HAP-1 (cell line): ENCODE measurements at regions not wholly inside any gene's neighbourhood (a gene's known extent, or its start where the extent isn't known, plus 50 kb on each side); places are given as distances from the start of the nearest gene placed in this dataset.

Experiments
- DNase-seq, 2 experiments: peaks; one replicate each; pipeline ENCODE4 v3.0.0-alpha.2; 2016 to 2020; ENCODE audit warnings: low spot score in 2 of 2
- H3K27me3 ChIP-seq: fragments of 250-450 bp; sonication (Bioruptor Pico); 2 replicates; pipeline ENCODE4 v1.5.1; 2020; ENCODE audit warnings: low read depth, mild to moderate bottlenecking, moderate library complexity
- H3K36me3 ChIP-seq: fragments of 250-450 bp; sonication (Bioruptor Pico); replicated peaks from 2 replicates; pipeline ENCODE4 v1.5.1; 2020; ENCODE audit warnings: mild to moderate bottlenecking
- H3K4me1 ChIP-seq: fragments of 250-450 bp; sonication (Bioruptor Pico); 2 replicates; pipeline ENCODE4 v1.5.1; 2020; ENCODE audit warnings: mild to moderate bottlenecking
- H3K4me3 ChIP-seq: fragments of 250-450 bp; sonication (Bioruptor Pico); 2 replicates; pipeline ENCODE4 v1.5.1; 2020; ENCODE audit warnings: mild to moderate bottlenecking, moderate library complexity
- H3K9me3 ChIP-seq: fragments of 250-450 bp; sonication (Bioruptor Pico); 2 replicates; pipeline ENCODE4 v1.5.1; 2020; ENCODE audit warnings: mild to moderate bottlenecking, moderate library complexity
- in situ Hi-C: fragments of 300-500 bp; cut with MboI; formaldehyde crosslinking; loops from 3 replicates; pipeline ENCODE4 v1.14.3; 2020; ENCODE audit warnings: low sequenced_read_pairs, inconsistent platforms, mixed read lengths

DNA sequence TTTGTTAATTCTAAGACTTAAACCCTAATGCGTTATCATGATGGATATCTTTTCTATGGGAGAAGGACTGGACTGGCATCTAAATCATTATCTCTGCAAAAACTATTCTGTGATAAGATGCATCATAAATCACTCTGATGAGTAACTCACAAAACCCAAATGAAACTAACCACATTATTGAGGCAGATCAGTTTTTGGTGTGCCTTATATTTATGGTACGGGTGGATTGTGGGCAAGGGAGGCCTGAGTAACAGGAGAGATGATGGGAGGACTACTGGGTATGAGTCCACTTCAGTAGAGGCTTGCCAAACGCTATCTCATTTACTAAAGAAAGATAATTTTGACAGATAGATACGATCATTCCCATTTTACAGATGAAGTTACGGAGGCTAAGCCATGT lies 66.4 kb upstream of the GUCY1A1 start:
- Histone ChIP-seq H3K9me3 (no peaks in the 10 kb centered on the region), H3K36me3 (no peaks in the 10 kb centered on the region), H3K4me1 (no peaks in the 10 kb centered on the region), H3K27me3 (no peaks in the 10 kb centered on the region; the same call in 1 of the 2 replicates), H3K4me3 (no peak overlapping the region)
- in situ Hi-C loops: no loop called here
- no peak for DNase-seq

DNA sequence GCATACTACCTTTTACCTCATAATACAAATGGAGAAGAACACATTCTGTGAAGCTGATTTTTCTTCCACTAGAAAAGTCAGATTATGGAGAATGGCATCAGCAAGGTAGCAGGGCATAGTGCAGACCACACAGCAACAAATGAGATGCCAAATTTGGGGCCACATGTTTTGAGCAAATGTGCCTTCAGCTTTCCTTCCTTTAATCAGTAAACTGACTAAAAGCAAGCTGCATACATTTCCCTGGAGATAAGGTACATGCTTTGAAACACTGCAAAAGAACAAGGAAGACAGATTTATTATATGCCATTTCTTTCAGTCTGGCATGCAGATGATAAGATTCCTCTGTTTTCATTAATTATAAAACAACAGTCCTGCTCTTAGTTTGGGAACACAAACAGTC lies 67.1 kb upstream of the GUCY1A1 start:
- no peaks in the 10 kb centered on the region for H3K4me1 ChIP-seq
- H3K27me3 ChIP-seq: no peaks in the 10 kb centered on the region; the same call in 1 of the 2 replicates
- no peaks in the 10 kb centered on the region for H3K9me3 ChIP-seq
- no peaks in the 10 kb centered on the region for H3K36me3 ChIP-seq
- no peak overlapping the region for H3K4me3 ChIP-seq
- no peak for DNase-seq
- in situ Hi-C loops: no loop called here

DNA sequence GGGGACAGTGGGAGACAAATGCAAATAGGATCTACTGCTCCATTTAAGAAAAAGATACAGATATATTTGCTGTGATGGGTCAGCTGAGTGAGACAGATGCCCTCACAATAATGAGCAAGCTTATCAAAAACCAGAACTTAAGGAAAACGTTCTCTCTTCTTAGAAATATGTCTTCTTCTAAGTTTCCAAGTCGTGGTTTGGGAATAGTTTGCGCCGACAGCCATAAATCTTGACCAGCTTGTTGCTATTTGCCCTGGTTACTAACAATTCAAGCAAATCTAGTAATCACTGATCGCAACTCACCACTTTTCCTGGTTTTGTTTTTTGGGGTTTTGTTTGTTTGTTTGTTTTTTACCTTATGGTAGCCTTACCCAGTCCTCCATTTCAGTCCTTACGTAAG lies 67.6 kb upstream of the GUCY1A1 start:
- in situ Hi-C loops: no loop called here
- H3K4me1 ChIP-seq: no peaks in the 10 kb centered on the region

DNA sequence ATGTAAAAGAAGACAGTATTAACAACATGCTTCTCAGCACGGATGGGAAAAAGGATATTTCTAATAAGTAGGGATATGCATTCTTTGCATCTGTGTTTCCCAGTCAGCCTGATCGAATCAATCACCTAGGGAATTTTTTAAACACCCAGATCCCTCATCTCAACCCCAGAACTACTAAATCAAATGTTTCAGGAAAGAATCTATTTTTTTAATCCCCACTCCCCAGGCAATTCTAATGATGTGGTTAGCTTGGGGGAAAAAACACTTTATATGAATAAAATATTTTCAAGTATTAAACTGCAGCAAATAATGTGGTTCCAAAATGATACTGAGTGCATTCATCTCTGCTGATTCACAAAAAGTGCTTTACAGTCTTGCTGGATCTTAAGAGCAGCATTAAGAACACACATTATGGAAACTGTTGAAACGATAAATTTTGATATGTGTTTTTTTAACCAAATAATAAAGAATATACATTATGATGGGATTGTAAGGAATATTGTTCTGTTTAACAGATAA lies 68.7 kb upstream of the GUCY1A1 start:
- Histone ChIP-seq H3K36me3 (no peaks in the 10 kb centered on the region), H3K4me1 (no peaks in the 10 kb centered on the region), H3K9me3 (no peaks in the 10 kb centered on the region), H3K4me3 (no peak overlapping the region), H3K27me3 (no peaks in the 10 kb centered on the region; the same call in 1 of the 2 replicates)
- DNase-seq: no peak
- in situ Hi-C loops: no loop called here

More for the DNA sequence above, 67.6 kb upstream of the GUCY1A1 start:
- no peak for DNase-seq
- H3K36me3 ChIP-seq: no peaks in the 10 kb centered on the region
- no peak overlapping the region for H3K4me3 ChIP-seq
- no peaks in the 10 kb centered on the region for H3K9me3 ChIP-seq
- H3K27me3 ChIP-seq: no peaks in the 10 kb centered on the region; the same call in 1 of the 2 replicates

DNA sequence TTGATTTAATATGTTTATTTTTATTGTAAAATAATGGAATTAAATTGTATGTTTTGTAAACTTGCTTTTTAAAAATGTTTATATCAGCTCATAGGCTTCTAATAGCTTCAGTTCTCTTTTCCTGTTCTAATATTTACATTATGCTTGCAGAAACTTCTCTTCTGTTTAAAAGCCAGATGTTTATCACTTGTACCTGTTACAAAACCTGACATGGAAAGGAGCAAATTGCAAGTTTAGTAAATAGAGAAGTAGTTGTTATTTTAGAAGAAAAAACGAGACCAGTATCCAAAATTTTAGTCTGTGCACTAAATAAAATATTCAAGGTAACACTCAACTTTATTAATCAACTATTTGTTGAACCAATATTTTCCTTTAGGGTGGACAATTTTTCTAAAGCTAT lies 69.4 kb upstream of the GUCY1A1 start:
- Histone ChIP-seq H3K27me3 (no peaks in the 10 kb centered on the region; the same call in 1 of the 2 replicates), H3K36me3 (no peaks in the 10 kb centered on the region), H3K4me3 (no peak overlapping the region), H3K9me3 (no peaks in the 10 kb centered on the region), H3K4me1 (no peaks in the 10 kb centered on the region)
- in situ Hi-C loops: no loop called here
- no peak for DNase-seq

DNA sequence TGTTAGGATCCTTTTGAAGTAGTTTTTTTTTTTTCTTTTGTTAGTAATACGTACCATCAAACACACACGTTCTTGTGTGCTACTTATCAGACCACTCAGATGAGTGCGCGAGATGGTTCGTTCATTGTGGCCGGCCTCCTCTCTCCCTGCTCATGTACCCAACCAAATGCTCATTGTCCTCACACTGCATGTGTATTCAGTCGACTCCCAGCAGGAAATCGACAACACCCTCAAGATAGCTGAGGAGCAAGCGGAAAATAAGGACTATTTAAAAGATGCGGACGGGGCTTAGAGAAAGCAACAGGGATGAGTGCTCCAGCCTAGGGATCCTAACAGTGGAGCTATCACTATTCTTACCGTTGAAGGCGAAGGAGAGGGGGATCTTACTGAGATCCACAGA lies 72.9 kb upstream of the GUCY1A1 start:
- no peak overlapping the region for H3K4me3 ChIP-seq
- H3K36me3 ChIP-seq: no peaks in the 10 kb centered on the region
- H3K9me3 ChIP-seq: no peaks in the 10 kb centered on the region
- no peaks in the 10 kb centered on the region; the same call in 1 of the 2 replicates for H3K4me1 ChIP-seq
- no peak for DNase-seq
- in situ Hi-C loops: no loop called here
- H3K27me3 ChIP-seq: no peaks in the 10 kb centered on the region; the same call in 1 of the 2 replicates

DNA sequence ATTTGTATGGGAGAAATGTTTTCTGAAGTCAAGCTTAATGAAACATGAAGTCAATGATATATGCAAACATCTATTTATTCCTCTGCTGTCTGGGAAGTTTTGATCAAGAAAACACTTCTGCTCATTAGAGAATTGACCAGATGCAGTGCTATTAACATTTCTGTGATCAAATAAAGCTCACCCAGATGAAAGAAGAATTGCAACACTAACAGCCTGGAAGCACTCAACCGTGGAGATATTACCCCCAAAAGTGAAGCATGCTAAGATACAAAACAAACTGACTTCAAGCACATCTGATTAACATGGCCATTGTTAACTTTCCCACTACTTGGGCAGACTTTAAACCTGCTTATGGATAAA lies 73.7 kb upstream of the GUCY1A1 start:
- H3K27me3 ChIP-seq: no peaks in the 10 kb centered on the region; the same call in 1 of the 2 replicates
- no peaks in the 10 kb centered on the region for H3K36me3 ChIP-seq
- no peak for DNase-seq
- H3K4me3 ChIP-seq: no peak overlapping the region
- no peaks in the 10 kb centered on the region; the same call in 1 of the 2 replicates for H3K4me1 ChIP-seq
- in situ Hi-C loops: no loop called here
- no peaks in the 10 kb centered on the region for H3K9me3 ChIP-seq

DNA sequence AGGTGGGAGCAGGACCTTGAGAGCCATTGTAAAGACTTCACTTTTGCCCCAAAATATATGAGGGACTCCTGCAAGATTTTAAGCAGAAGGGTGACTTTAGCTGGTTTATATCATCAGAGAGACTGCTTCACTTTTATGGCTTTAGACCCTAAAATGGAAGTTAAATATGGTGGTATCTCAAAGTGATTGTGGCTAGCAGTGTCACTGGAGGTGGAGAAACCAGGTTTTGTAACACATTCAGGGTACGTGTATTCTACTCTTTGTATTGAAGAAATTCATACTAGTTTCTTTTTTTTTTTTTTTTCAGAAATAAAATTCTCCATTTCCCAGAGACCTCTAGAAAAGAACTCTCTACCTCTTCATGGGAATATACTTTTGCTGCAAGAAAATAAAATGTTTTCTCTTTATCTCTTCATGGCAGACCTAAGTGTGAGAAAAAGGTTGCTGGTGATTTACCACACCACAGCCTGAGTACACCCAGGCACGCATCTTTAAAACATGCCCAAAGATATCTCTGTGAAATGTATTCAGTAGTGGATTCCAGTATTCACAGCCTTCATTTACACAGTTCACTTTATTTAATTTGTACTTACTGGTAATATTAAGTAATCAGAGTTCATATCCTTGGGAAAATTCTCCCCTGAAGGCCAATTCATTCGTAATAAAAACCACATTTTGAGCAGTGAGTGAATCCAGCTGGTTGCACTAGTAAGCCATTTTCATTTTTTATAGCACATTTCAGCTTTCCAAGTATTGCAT lies 74.3 kb upstream of the GUCY1A1 start:
- Histone ChIP-seq H3K4me1 (no peaks in the 10 kb centered on the region; the same call in 1 of the 2 replicates), H3K4me3 (no peak overlapping the region), H3K36me3 (no peaks in the 10 kb centered on the region), H3K9me3 (no peaks in the 10 kb centered on the region), H3K27me3 (no peaks in the 10 kb centered on the region; the same call in 1 of the 2 replicates)
- in situ Hi-C loops: no loop called here
- DNase-seq: no peak

DNA sequence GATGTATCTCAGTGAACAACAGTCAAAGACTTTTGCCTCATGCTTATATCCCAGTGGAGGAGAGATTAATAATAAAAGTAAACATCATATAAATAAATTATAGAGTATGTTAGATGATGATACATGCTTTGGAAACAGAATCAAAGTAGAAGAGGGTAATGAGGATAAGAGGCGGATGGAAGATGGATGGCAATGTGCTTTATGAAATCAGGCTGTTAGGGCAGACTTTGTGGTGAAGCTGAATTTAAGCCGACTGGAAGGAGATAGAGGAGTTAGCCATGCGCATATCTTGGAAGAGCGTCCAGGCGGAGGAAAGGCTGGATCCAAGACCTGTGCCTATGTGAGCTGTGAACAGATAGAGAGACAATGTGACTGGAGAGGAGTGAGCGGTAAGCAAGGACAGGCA lies 74.9 kb upstream of the GUCY1A1 start:
- H3K36me3 ChIP-seq: no peaks in the 10 kb centered on the region
- no peaks in the 10 kb centered on the region; the same call in 1 of the 2 replicates for H3K27me3 ChIP-seq
- H3K9me3 ChIP-seq: no peaks in the 10 kb centered on the region
- in situ Hi-C loops: no loop called here
- H3K4me3 ChIP-seq: no peak overlapping the region
- no peaks in the 10 kb centered on the region; the same call in 1 of the 2 replicates for H3K4me1 ChIP-seq
- no peak for DNase-seq

DNA sequence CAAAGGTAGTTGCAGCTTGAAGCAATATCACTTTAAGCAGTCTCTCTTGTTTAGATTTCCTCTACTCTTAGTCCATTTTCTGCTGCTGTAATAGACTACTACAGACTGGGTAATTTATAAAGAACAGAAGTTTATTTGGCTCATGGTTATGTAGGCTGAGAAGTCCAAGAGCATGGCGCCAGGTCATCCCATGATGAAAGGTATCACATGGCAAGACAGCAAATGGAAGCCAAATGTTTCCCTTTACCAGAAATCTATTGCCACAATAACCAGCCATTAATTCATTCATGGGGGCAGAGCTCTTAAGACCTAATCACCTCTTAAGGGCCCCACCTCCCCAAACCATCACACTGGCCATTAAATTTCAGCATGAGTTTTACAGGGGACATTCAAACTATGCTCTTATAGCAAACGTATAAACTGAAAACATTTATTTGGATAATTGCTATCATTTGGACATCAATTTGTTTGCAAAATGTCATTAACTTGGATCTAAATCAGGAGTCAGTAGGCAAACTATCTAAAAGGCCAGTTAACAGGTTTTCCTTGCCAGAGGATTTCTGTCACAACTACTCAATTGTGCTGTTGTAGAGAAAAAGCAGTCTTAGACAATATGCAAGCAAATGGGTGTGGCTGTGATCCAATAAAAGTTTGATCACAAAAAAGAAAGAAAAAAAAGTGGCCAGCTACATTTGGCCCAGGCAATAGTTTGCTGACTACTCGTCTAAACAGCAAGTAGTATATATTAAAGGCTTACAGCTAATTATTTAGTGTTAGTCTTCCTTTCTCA lies 75.7 kb upstream of the GUCY1A1 start:
- no peaks in the 10 kb centered on the region; the same call in 1 of the 2 replicates for H3K27me3 ChIP-seq
- no peaks in the 10 kb centered on the region for H3K36me3 ChIP-seq
- DNase-seq: no peak
- no peaks in the 10 kb centered on the region; the same call in 1 of the 2 replicates for H3K4me1 ChIP-seq
- in situ Hi-C loops: no loop called here
- no peak overlapping the region for H3K4me3 ChIP-seq
- H3K9me3 ChIP-seq: no peaks in the 10 kb centered on the region

DNA sequence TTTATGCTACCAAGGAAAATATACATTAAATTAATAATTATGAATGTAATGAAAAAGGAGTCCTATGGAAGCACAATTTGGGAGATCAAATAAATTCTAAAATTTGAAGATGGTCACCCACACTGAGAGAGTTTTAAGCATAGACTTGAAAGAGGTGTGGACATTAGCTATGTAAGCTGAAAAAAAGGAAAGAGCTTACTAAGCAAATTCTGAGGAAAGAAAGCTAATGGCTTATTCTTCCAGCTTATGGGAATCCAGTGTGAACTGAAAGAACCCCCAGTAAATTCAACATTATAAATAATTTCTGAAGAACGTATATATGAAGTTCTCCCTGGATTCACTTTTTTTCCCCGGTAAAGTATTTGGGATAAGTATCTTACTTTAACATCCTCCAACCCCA lies 78.2 kb upstream of the GUCY1A1 start:
- no peak overlapping the region for H3K4me3 ChIP-seq
- H3K36me3 ChIP-seq: no peaks in the 10 kb centered on the region
- H3K4me1 ChIP-seq: no peaks in the 10 kb centered on the region; the same call in 1 of the 2 replicates
- in situ Hi-C loops: no loop called here
- H3K9me3 ChIP-seq: no peaks in the 10 kb centered on the region
- no peak for DNase-seq
- H3K27me3 ChIP-seq: no peaks in the 10 kb centered on the region

DNA sequence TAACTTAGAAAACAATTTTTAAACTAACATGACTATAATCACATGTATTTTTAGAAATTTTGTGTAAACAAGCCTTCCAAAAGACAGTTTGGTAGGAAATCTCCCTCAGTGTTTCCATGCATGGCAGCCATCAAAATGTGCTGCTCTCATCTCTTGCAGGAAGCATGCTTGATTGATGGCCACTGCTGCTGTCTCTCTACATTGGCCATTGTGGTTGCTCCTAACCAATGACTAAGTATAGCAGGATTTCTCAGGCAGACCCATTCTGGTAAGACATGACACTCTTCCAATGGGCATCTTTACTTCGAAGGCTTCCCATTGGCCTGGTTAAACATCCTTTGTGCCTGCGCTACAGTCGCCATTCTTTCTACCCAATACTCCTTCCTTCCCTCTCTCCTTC lies 78.9 kb upstream of the GUCY1A1 start:
- in situ Hi-C loops: no loop called here
- Histone ChIP-seq H3K9me3 (no peaks in the 10 kb centered on the region), H3K36me3 (no peaks in the 10 kb centered on the region), H3K27me3 (no peaks in the 10 kb centered on the region), H3K4me1 (no peaks in the 10 kb centered on the region; the same call in 1 of the 2 replicates), H3K4me3 (no peak overlapping the region)
- no peak for DNase-seq

DNA sequence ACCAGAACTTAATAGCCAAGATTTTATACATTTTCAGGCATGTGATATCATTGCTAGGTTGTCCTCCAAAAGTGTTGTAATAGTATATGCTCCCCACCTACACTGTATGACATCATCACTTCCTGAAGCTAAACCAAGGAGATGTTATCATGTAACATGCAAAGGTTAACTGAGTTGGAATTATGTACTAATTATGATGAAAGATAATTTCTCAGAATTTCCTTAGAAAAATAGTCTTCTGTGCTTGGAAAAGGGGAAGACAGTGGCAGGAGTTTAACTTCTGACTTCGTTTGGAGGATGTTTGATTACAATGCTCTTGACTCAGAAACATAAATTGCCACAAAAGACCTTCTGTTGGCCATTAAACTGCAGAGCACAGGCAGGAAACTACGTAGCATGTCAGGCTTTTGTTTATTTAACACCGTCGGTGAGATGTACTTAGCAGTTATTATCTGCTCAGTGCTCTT lies 83.6 kb upstream of the GUCY1A1 start:
- Histone ChIP-seq H3K9me3 (no peaks in the 10 kb centered on the region), H3K36me3 (no peaks in the 10 kb centered on the region), H3K4me3 (no peak overlapping the region), H3K4me1 (no peaks in the 10 kb centered on the region), H3K27me3 (no peaks in the 10 kb centered on the region)
- DNase-seq: no peak
- in situ Hi-C loops: no loop called here

DNA sequence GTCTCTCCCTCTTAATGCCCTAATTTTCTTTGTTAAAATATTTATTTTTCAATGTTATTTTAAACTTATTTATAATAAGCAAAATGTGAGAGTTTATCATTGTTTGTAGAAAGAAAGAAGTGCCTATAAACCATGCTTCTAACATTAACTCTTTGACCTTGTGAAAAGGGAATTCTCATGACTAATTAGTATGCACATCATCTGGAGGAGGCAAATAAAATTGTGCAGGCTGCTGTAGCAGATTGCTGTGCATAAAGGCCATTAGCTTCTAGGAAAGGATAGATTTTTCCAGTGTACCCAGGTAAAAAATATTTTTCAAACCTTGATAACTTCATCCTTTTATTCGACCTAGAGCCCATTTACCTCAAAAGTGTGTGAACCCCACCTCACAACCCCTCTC lies 84.6 kb upstream of the GUCY1A1 start:
- in situ Hi-C loops: no loop called here
- no peak overlapping the region for H3K4me3 ChIP-seq
- H3K9me3 ChIP-seq: no peaks in the 10 kb centered on the region
- H3K4me1 ChIP-seq: no peaks in the 10 kb centered on the region
- no peaks in the 10 kb centered on the region for H3K36me3 ChIP-seq
- H3K27me3 ChIP-seq: no peaks in the 10 kb centered on the region
- no peak for DNase-seq
